ENCODE measurements at regions not wholly inside any gene's neighbourhood (a gene's known extent, or its start where the extent isn't known, plus 50 kb on each side); places are given as distances from the start of the nearest gene placed in this dataset.

DNA sequence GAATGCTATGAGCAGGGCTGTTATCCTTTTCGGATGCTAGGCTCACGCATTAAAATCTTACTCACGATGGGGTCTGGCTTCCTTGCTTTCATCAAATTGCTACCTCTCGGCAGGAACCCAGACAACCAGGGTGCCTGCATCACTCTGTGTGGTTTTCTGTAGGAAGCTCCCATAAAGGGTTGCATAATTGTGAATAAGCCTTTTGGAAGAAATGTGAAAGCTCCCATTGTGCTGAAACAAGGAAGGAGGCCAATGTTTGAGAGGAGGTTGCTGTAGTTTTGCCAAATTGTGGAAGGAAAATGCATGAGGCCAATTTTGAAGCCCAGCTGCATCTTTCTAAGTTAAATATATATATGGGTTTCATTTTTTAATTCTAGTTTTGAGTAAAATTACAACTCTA is 615.5 kb downstream of the C6orf118 start:
- POLR2A ChIA-PET, result no interaction called here

DNA sequence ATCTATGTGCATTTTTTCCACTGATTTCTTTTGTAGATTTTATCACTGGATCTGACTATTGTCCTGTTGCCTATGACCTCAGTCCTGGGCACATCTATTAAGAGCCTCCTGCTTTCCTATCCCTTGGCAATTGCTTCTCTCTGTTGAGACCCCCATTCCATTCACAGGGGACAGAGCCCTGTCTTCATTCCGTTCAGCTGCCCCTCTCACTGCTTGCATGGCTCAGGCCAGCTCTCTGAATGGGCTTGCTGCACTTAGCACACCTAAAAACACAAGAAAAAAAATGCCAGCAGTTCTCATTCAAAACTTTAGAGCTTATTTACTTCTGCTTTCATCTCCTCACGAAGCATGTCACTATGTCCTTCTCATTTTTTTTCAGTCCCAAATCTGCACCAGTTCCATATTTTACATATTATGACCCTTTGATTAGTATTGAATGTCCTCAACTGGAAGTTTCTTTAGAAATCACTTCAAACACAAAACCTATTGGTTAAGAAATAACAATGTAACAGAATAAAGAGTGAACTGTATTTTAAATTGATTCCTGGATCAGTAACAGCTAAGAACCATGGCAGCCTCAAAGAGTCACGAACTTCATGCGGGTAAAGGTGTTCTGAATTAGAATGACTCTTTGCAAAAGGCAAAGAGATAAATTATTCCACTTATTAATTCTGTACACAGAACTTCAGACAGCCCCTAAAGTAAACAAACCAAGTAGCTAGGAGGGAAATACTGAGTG is 616.5 kb downstream of the C6orf118 start:
- ChIA-PET POLR2A (no interaction called here), CTCF (no interaction called here)
- Mint-ChIP-seq H3K27me3 (ENCODE audit: insufficient read depth, unreplicated experiment) (no peaks in the 10 kb centered on the region), H3K9me3 (ENCODE audit: unreplicated experiment) (no peaks in the 10 kb centered on the region), H3K4me3 (ENCODE audit: unreplicated experiment) (no peak overlapping the region), H3K4me1 (ENCODE audit: low read depth, unreplicated experiment) (no peaks in the 10 kb centered on the region), H3K36me3 (ENCODE audit: insufficient read depth, unreplicated experiment) (no peaks in the 10 kb centered on the region), H3K27ac (ENCODE audit: unreplicated experiment) (no peak overlapping the region)
- no peaks in the 10 kb centered on the region for H3K27me3 ChIP-seq (replicated peaks; ENCODE audit: control insufficient read depth, insufficient read depth, low read length)
- no peaks in the 10 kb centered on the region for H3K4me1 ChIP-seq
- no peak overlapping the region for H3K4me3 ChIP-seq (ENCODE audit: low read depth, low read length)
- TF ChIP-seq, protein P1, sequence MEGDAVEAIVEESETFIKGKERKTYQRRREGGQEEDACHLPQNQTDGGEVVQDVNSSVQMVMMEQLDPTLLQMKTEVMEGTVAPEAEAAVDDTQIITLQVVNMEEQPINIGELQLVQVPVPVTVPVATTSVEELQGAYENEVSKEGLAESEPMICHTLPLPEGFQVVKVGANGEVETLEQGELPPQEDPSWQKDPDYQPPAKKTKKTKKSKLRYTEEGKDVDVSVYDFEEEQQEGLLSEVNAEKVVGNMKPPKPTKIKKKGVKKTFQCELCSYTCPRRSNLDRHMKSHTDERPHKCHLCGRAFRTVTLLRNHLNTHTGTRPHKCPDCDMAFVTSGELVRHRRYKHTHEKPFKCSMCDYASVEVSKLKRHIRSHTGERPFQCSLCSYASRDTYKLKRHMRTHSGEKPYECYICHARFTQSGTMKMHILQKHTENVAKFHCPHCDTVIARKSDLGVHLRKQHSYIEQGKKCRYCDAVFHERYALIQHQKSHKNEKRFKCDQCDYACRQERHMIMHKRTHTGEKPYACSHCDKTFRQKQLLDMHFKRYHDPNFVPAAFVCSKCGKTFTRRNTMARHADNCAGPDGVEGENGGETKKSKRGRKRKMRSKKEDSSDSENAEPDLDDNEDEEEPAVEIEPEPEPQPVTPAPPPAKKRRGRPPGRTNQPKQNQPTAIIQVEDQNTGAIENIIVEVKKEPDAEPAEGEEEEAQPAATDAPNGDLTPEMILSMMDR (IDR thresholded peaks at IDR 0.05; ENCODE audit: insufficient read depth in 1 of 2, low read depth in 1 of 2, low read length in 1 of 2, severe bottlenecking in 1 of 2, unreplicated experiment in 1 of 2), result no peak
- intact Hi-C loops (cut with micrococcal nuclease; ENCODE audit: unreplicated experiment), result no loop called here
- no peak for DNase-seq
- H3K9me3 ChIP-seq, result no peaks in the 10 kb centered on the region
- H3K36me3 ChIP-seq (ENCODE audit: control insufficient read depth, insufficient read depth, low read length), result no peaks in the 10 kb centered on the region
- no TSS peak for BruUV-seq (replicated peaks)

More for the DNA sequence above, 615.5 kb downstream of the C6orf118 start:
- TF ChIP-seq, protein P1 (IDR thresholded peaks at IDR 0.05; ENCODE audit: insufficient read depth in 1 of 2, low read depth in 1 of 2, low read length in 1 of 2, severe bottlenecking in 1 of 2, unreplicated experiment in 1 of 2), result no peak
- Mint-ChIP-seq H3K9me3 (ENCODE audit: unreplicated experiment) (no peaks in the 10 kb centered on the region), H3K4me3 (ENCODE audit: unreplicated experiment) (no peak overlapping the region), H3K27me3 (ENCODE audit: insufficient read depth, unreplicated experiment) (no peaks in the 10 kb centered on the region), H3K4me1 (ENCODE audit: low read depth, unreplicated experiment) (no peaks in the 10 kb centered on the region), H3K36me3 (ENCODE audit: insufficient read depth, unreplicated experiment) (no peaks in the 10 kb centered on the region), H3K27ac (ENCODE audit: unreplicated experiment) (no peak overlapping the region)
- no peaks in the 10 kb centered on the region for H3K9me3 ChIP-seq
- H3K36me3 ChIP-seq (ENCODE audit: control insufficient read depth, insufficient read depth, low read length), result no peaks in the 10 kb centered on the region
- no TSS peak for BruUV-seq (replicated peaks)
- H3K4me3 ChIP-seq (ENCODE audit: low read depth, low read length), result no peak overlapping the region
- DNase-seq, result no peak
- intact Hi-C loops (cut with micrococcal nuclease; ENCODE audit: unreplicated experiment), result no loop called here
- CTCF ChIA-PET, result no interaction called here
- no peaks in the 10 kb centered on the region for H3K4me1 ChIP-seq
- H3K27me3 ChIP-seq (replicated peaks; ENCODE audit: control insufficient read depth, insufficient read depth, low read length), result no peaks in the 10 kb centered on the region

DNA sequence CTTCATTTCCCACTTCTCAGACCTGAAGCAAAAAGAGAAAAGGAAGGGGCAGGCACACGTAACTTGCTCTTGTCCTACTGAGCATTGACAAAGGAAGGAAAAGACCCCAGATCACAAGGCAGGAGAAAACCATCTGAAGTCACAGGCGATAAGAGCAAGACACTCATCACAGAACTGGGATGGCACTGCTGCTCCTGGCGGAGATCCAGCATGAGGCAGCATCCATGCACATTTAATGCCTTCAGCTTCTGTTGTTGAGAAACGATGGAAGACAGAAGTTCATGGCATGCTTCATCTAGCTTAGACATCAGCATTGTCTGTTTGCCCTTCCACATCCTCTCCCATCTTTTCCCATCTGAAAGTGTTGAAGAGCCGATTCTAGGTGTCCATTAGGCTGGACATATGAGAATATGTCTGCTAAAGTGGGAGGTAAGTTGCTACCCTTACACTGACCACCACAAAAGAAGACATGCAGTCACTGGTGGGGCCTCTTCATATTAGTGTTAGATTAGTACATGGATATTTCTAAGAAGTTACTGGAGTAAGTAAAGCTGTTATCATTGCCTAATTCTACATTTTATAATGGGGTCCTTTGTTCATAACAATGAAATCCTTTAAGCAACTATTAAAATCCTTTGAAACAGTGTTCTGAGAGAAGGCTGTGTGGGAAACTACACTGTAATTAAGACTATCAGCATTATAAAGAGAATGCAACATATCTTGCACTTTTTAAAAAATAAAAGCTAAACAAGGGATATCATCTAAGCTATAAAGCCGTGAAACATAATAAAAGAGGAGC is 618.5 kb downstream of the C6orf118 start:
- no peaks in the 10 kb centered on the region for H3K36me3 Mint-ChIP-seq (ENCODE audit: insufficient read depth, unreplicated experiment)

More for the DNA sequence above, 618.5 kb downstream of the C6orf118 start:
- BruUV-seq (replicated peaks), result no TSS peak
- no peaks in the 10 kb centered on the region for H3K9me3 Mint-ChIP-seq (ENCODE audit: unreplicated experiment)
- Histone ChIP-seq H3K4me1 (no peaks in the 10 kb centered on the region), H3K36me3 (ENCODE audit: control insufficient read depth, insufficient read depth, low read length) (no peaks in the 10 kb centered on the region), H3K9me3 (no peaks in the 10 kb centered on the region), H3K4me3 (ENCODE audit: low read depth, low read length) (no peak overlapping the region), H3K27me3 (replicated peaks; ENCODE audit: control insufficient read depth, insufficient read depth, low read length) (no peaks in the 10 kb centered on the region)
- intact Hi-C loops (cut with micrococcal nuclease; ENCODE audit: unreplicated experiment), result no loop called here
- H3K4me1 Mint-ChIP-seq (ENCODE audit: low read depth, unreplicated experiment), result no peaks in the 10 kb centered on the region
- TF ChIP-seq, protein P1 (IDR thresholded peaks at IDR 0.05; ENCODE audit: insufficient read depth in 1 of 2, low read depth in 1 of 2, low read length in 1 of 2, severe bottlenecking in 1 of 2, unreplicated experiment in 1 of 2), result no peak
- CTCF ChIA-PET, result no interaction called here
- H3K4me3 Mint-ChIP-seq (ENCODE audit: unreplicated experiment), result no peak overlapping the region
- H3K27me3 Mint-ChIP-seq (ENCODE audit: insufficient read depth, unreplicated experiment), result no peaks in the 10 kb centered on the region
- POLR2A ChIA-PET, result no interaction called here
- DNase-seq, result no peak
- no peak overlapping the region for H3K27ac Mint-ChIP-seq (ENCODE audit: unreplicated experiment)

Measured in Caco-2 (cell line).